GM18502 (cell line): ENCODE measurements at regions not wholly inside any gene's neighbourhood (a gene's known extent, or its start where the extent isn't known, plus 50 kb on each side); places are given as distances from the start of the nearest gene placed in this dataset.

Source experiments
- ATAC-seq: cut with Tn5 transposase; IDR thresholded peaks from one replicate; pipeline ENCODE4 v1.9.1; 2021; ENCODE audit warnings: mild to moderate bottlenecking; ENCODE audit not compliant: unreplicated experiment, poor library complexity

- no peak for ATAC-seq
Measured at GRCh38 chr11:45035413-45035812, 84.7 kb upstream of the TP53I11 start.

GRCh38 chr11:45036010-45036409 is 85.3 kb upstream of the TP53I11 start:
- no peak for ATAC-seq

- ATAC-seq = no peak
Measured at GRCh38 chr11:45036733-45037132, 86.0 kb upstream of the TP53I11 start.

- ATAC-seq = no peak
Measured at GRCh38 chr11:45037434-45038005, 86.8 kb upstream of the TP53I11 start.

GRCh38 chr11:45038923-45039322 is 88.2 kb upstream of the TP53I11 start:
- ATAC-seq = no peak

- no peak for ATAC-seq
Measured at GRCh38 chr11:45041596-45041995, 90.9 kb upstream of the TP53I11 start.

- no peak for ATAC-seq
Measured at GRCh38 chr11:45042560-45042959, 91.9 kb upstream of the TP53I11 start.

GRCh38 chr11:45043755-45044475 is 93.2 kb upstream of the TP53I11 start:
- ATAC-seq = no peak

GRCh38 chr11:45045683-45046471 is 95.2 kb upstream of the TP53I11 start:
- no peak for ATAC-seq

- ATAC-seq = no peak
Measured at GRCh38 chr11:45048313-45048841, 97.7 kb upstream of the TP53I11 start.

- ATAC-seq = no peak
Measured at GRCh38 chr11:45048870-45049691, 97.4 kb upstream of the PRDM11 start.

- ATAC-seq = no peak
Measured at GRCh38 chr11:45050111-45050510, 96.3 kb upstream of the PRDM11 start.

- no peak for ATAC-seq
Measured at GRCh38 chr11:45051621-45052020, 94.8 kb upstream of the PRDM11 start.

- no peak for ATAC-seq
Measured at GRCh38 chr11:45052361-45052760, 94.1 kb upstream of the PRDM11 start.

GRCh38 chr11:45053736-45054446 is 92.5 kb upstream of the PRDM11 start:
- no peak for ATAC-seq

GRCh38 chr11:45054956-45055355 is 91.5 kb upstream of the PRDM11 start:
- no peak for ATAC-seq

GRCh38 chr11:45056529-45056928 is 89.9 kb upstream of the PRDM11 start:
- ATAC-seq = no peak

- no peak for ATAC-seq
Measured at GRCh38 chr11:45057938-45058646, 88.3 kb upstream of the PRDM11 start.

- no peak for ATAC-seq
Measured at GRCh38 chr11:45058647-45058950, 87.8 kb upstream of the PRDM11 start.
